Peyer's patch (tissue), 4 donors: ENCODE measurements at regions not wholly inside any gene's neighbourhood (a gene's known extent, or its start where the extent isn't known, plus 50 kb on each side); places are given as distances from the start of the nearest gene placed in this dataset.
"Not testable (repeated sequence)": the region's sequence is repeated elsewhere in the genome, so short reads cannot be mapped to it uniquely, and the experiment has no call there.

Experiments
- CTCF ChIP-seq, 6 experiments: fragments of 450-650 bp in 4 of 6; fragments of 200-600 bp in 2 of 6; sonication (generic) in 1 of 6; IDR thresholded peaks; one replicate each; pipeline ENCODE4 v1.5.1; 2017 to 2019; ENCODE audit warnings: antibody characterized with exemption in 6 of 6, mild to moderate bottlenecking in 3 of 6, moderate library complexity in 1 of 6
- POLR2A ChIP-seq, 2 donors: fragments of 450-650 bp; IDR thresholded peaks; one replicate each; pipeline ENCODE4 v1.5.1; 2017; ENCODE audit warnings: antibody characterized with exemption in 2 of 2, mild to moderate bottlenecking in 2 of 2, moderate library complexity in 2 of 2

GRCh38 chr14:106185174-106185836 lies 658.9 kb downstream of the TMEM121 start:
- not testable (repeated sequence) for TF ChIP-seq CTCF, POLR2A (IDR thresholded peaks at IDR 0.05)
